SK-N-SH (cell line): ENCODE measurements at regions not wholly inside any gene's neighbourhood (a gene's known extent, or its start where the extent isn't known, plus 50 kb on each side); places are given as distances from the start of the nearest gene placed in this dataset.

Experiments
- CTCF ChIA-PET: fragments of 300-600, 350-600 bp; formaldehyde crosslinking; extraction: SDS; loops from one replicate; lab custom pipeline; 2021; lab: Yijun Ruan, JAX
- POLR2A ChIA-PET: fragments of 350-600 bp; sonication (Branson Sonifier 250); formaldehyde crosslinking; extraction: SDS; loops from one replicate; lab custom pipeline; 2020; ENCODE audit warnings: antibody characterized with exemption, inconsistent platforms; lab: Yijun Ruan, JAX
- DNase-seq: peaks from one replicate; pipeline ENCODE4 v3.0.0; 2012
- H2AFZ ChIP-seq: fragments of 200-600 bp; sonication (generic); 2 replicates; pipeline ENCODE4 v1.8.1; 2016; ENCODE audit warnings: antibody characterized with exemption, mild to moderate bottlenecking, low read depth
- H3F3A ChIP-seq: fragments of 200-600 bp; sonication (generic); replicated peaks from 2 replicates; pipeline ENCODE3; 2016; ENCODE audit warnings: antibody characterized with exemption, mild to moderate bottlenecking; ENCODE audit not compliant: insufficient read depth
- H3K27ac ChIP-seq, 2 experiments: fragments of 200-500 bp in 1 of 2; fragments of 200-600 bp in 1 of 2; sonication (Bioruptor generic) in 1 of 2; sonication (generic), shearing (Covaris generic) in 1 of 2; 2 replicates each; pipeline versions ENCODE4 v1.5.1 to v1.6.1; 2014 to 2016; ENCODE audit warnings: low read depth in 2 of 2, inconsistent platforms in 1 of 2, low read length in 1 of 2, mild to moderate bottlenecking in 1 of 2, mixed read lengths in 1 of 2
- H3K27me3 ChIP-seq: fragments of 200-600 bp; sonication (generic), shearing (Covaris generic); 2 replicates; pipeline ENCODE4 v1.6.1; 2016; ENCODE audit warnings: mixed run types; ENCODE audit not compliant: insufficient read depth
- H3K36me3 ChIP-seq, 2 experiments: fragments of 200-500 bp in 1 of 2; fragments of 200-600 bp in 1 of 2; sonication (Bioruptor generic) in 1 of 2; sonication (generic) in 1 of 2; replicated peaks in 1 of 2; 2 replicates each; pipeline versions ENCODE3 to v1.5.1; 2014 to 2016; ENCODE audit warnings: low read length in 1 of 2, mild to moderate bottlenecking in 1 of 2; ENCODE audit not compliant: insufficient read depth in 2 of 2, control insufficient read depth in 1 of 2
- H3K4me1 ChIP-seq, 2 experiments: fragments of 200-500 bp in 1 of 2; fragments of 200-600 bp in 1 of 2; sonication (Bioruptor generic) in 1 of 2; sonication (generic), shearing (Covaris generic) in 1 of 2; 2 replicates each; pipeline versions ENCODE4 v1.5.1 to v1.6.1; 2014 to 2016; ENCODE audit warnings: low read depth in 1 of 2, low read length in 1 of 2, mixed run types in 1 of 2; ENCODE audit not compliant: insufficient read depth in 2 of 2, control insufficient read depth in 1 of 2
- H3K4me2 ChIP-seq: fragments of 200-600 bp; sonication (generic), shearing (Covaris generic); 2 replicates; pipeline ENCODE4 v1.6.1; 2017; ENCODE audit warnings: mixed run types
- H3K4me3 ChIP-seq, 2 experiments: fragments of 200-500 bp in 1 of 2; fragments of 200-600 bp in 1 of 2; sonication (Bioruptor generic) in 1 of 2; sonication (generic), shearing (Covaris generic) in 1 of 2; 2 replicates each; pipeline versions ENCODE4 v1.5.1 to v1.8.1; 2014 to 2016; ENCODE audit warnings: low read depth in 2 of 2, inconsistent platforms in 1 of 2, low read length in 1 of 2, mild to moderate bottlenecking in 1 of 2, mixed read lengths in 1 of 2, moderate library complexity in 1 of 2
- H3K79me2 ChIP-seq: fragments of 200-600 bp; sonication (generic); 2 replicates; pipeline ENCODE4 v1.8.1; 2017; ENCODE audit warnings: mild to moderate bottlenecking; ENCODE audit not compliant: insufficient read depth
- H3K9ac ChIP-seq: fragments of 200-600 bp; sonication (generic); 2 replicates; pipeline ENCODE4 v1.6.1; 2017; ENCODE audit warnings: mixed run types
- H3K9me2 ChIP-seq: fragments of 200-600 bp; sonication (generic); 2 replicates; pipeline ENCODE4 v1.6.1; 2017; ENCODE audit warnings: mixed run types
- H3K9me3 ChIP-seq: fragments of 200-600 bp; sonication (generic); 2 replicates; pipeline ENCODE4 v1.6.1; 2017; ENCODE audit warnings: mixed run types, mild to moderate bottlenecking, moderate library complexity
- H4K20me1 ChIP-seq: fragments of 200-600 bp; sonication (generic); 2 replicates; pipeline ENCODE4 v1.6.1; 2017; ENCODE audit warnings: mild to moderate bottlenecking, mixed run types; ENCODE audit not compliant: insufficient read depth
- CHD2 ChIP-seq: fragments of 150-350 bp; IDR thresholded peaks from 2 replicates; pipeline ENCODE4 v1.6.1; 2018; ENCODE audit warnings: low read length; ENCODE audit not compliant: partially characterized antibody
- EZH2phosphoT487 ChIP-seq: fragments of 200-600 bp; sonication (generic); IDR thresholded peaks from 2 replicates; pipeline ENCODE4 v1.6.1; 2017; ENCODE audit warnings: low read depth, mixed run types, mild to moderate bottlenecking, antibody characterized with exemption, moderate library complexity, borderline replicate concordance
- FOSL2 ChIP-seq: IDR thresholded peaks from 2 replicates; pipeline ENCODE4 v1.4.0; 2012; ENCODE audit warnings: low read depth, mild to moderate bottlenecking, moderate library complexity, borderline replicate concordance
- FOXM1 ChIP-seq: IDR thresholded peaks from 2 replicates; pipeline ENCODE4 v1.4.0; 2012; ENCODE audit warnings: low read depth, mild to moderate bottlenecking
- GABPA ChIP-seq: IDR thresholded peaks from 2 replicates; pipeline ENCODE4 v1.4.0; 2012; ENCODE audit warnings: low read depth, mild to moderate bottlenecking
- GATA2 ChIP-seq: sonication (generic); formaldehyde crosslinking; IDR thresholded peaks from 2 replicates; pipeline ENCODE4 v1.5.0; 2020; ENCODE audit warnings: mild to moderate bottlenecking, missing genetic modification reagents
- MEF2A ChIP-seq: IDR thresholded peaks from 2 replicates; pipeline ENCODE4 v1.4.0; 2012; ENCODE audit warnings: low read depth, borderline replicate concordance
- MXI1 ChIP-seq: IDR thresholded peaks from 2 replicates; pipeline ENCODE4 v1.6.1; 2012; ENCODE audit warnings: mild to moderate bottlenecking, low read depth, low read length, improper control_type of control experiment
- NRF1 ChIP-seq: IDR thresholded peaks from 2 replicates; pipeline ENCODE4 v1.6.1; 2012; ENCODE audit warnings: low read depth, mild to moderate bottlenecking, low read length
- RCOR1 ChIP-seq: fragments of 150-350 bp; IDR thresholded peaks from 2 replicates; pipeline ENCODE4 v1.6.1; 2017; ENCODE audit warnings: antibody characterized with exemption, low read length
- RFX5 ChIP-seq: IDR thresholded peaks from 2 replicates; pipeline ENCODE4 v1.6.1; 2012; ENCODE audit warnings: mild to moderate bottlenecking, improper control_type of control experiment, low read length
- RXRA ChIP-seq: IDR thresholded peaks from 2 replicates; pipeline ENCODE4 v1.4.0; 2012; ENCODE audit warnings: low read depth, mild to moderate bottlenecking, borderline replicate concordance
- TEAD4 ChIP-seq: IDR thresholded peaks from 2 replicates; pipeline ENCODE4 v1.4.0; 2012; ENCODE audit warnings: mild to moderate bottlenecking, borderline replicate concordance; ENCODE audit not compliant: insufficient read depth
- WGBS: methylation state at CpG from one replicate; pipeline ENCODE4 v1.1.6; 2017; ENCODE audit warnings: low lambda C conversion rate; 5-methylcytosine and 5-hydroxymethylcytosine counted together
- TF ChIP-seq, protein P1 (sequence below): IDR thresholded peaks from 2 replicates; pipeline ENCODE4 v1.6.1; 2012; ENCODE audit warnings: mild to moderate bottlenecking, low read depth, low read length, moderate library complexity
- TF ChIP-seq, protein P2 (sequence below): IDR thresholded peaks from 2 replicates; pipeline ENCODE4 v1.4.0; 2012; ENCODE audit warnings: low read depth, borderline replicate concordance
- TF ChIP-seq, protein P3 (sequence below): IDR thresholded peaks from 2 replicates; pipeline ENCODE4 v1.4.0; 2012; ENCODE audit warnings: low read depth, borderline replicate concordance
- TF ChIP-seq, protein P4 (sequence below): fragments of 200-600 bp; sonication (generic); IDR thresholded peaks from 2 replicates; pipeline ENCODE4 v1.6.1; 2017; ENCODE audit warnings: antibody characterized with exemption, mild to moderate bottlenecking, moderate library complexity

DNA sequence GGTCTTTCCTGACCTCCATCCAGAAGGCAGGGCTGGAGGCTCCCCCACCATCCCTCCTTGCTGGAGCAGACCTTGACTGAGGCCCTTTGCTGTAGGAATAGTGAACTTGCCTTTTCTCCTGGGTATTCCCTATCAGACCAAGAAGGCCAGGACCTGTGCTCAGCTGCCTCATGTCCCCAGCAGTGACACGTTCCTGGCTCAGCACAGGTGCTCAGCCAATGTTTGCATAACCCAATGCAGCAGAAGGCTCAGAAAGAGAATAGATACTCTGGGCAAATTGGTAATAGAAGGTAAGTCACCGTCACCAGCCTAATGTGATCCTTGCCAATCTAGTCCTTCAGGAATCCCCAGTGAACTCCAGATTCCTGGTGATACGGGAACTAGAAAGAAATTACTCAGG is 96.4 kb downstream of the ACTL7B start (continued):
- TF ChIP-seq, protein P1, sequence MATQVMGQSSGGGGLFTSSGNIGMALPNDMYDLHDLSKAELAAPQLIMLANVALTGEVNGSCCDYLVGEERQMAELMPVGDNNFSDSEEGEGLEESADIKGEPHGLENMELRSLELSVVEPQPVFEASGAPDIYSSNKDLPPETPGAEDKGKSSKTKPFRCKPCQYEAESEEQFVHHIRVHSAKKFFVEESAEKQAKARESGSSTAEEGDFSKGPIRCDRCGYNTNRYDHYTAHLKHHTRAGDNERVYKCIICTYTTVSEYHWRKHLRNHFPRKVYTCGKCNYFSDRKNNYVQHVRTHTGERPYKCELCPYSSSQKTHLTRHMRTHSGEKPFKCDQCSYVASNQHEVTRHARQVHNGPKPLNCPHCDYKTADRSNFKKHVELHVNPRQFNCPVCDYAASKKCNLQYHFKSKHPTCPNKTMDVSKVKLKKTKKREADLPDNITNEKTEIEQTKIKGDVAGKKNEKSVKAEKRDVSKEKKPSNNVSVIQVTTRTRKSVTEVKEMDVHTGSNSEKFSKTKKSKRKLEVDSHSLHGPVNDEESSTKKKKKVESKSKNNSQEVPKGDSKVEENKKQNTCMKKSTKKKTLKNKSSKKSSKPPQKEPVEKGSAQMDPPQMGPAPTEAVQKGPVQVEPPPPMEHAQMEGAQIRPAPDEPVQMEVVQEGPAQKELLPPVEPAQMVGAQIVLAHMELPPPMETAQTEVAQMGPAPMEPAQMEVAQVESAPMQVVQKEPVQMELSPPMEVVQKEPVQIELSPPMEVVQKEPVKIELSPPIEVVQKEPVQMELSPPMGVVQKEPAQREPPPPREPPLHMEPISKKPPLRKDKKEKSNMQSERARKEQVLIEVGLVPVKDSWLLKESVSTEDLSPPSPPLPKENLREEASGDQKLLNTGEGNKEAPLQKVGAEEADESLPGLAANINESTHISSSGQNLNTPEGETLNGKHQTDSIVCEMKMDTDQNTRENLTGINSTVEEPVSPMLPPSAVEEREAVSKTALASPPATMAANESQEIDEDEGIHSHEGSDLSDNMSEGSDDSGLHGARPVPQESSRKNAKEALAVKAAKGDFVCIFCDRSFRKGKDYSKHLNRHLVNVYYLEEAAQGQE: no peak
- no peak for TF ChIP-seq RFX5
- no peak for TF ChIP-seq CHD2
- no peak for TF ChIP-seq FOXM1
- no peak for TF ChIP-seq EZH2phosphoT487

DNA sequence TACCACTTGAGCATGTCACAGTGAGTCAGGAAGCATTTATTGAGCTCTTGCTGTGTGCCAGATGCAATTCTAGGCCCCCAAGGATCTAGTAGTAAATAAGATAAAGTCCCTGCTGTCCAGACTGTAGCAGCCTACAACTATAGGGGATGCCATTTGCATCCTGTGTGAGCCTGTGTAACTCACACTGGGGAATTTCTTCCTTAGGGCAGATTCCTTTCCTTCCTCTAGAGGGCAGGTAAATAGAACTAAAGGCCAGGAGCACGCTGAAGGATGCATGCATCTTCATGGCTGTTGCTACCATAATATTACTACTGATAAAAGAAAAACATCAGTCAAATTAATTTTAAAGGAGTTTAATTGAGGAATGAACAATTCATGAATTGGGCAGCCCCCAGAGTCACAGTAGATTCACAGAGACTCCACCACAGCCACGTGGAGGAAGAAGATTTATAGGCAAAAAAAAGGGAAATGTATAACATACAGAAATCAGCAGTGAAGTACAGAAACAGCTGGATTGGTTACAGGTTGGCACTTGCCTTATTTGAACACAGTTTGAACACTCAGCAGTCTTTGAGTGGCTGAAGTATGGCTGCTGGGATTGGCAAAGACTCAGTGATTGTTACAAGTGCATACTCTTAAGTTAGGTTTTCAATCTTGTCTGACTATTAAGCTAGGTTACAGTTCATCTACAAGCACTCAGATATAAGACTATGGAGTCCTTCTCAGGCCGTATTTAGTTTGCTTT is 98.9 kb downstream of the ACTL7B start:
- ChIA-PET POLR2A (no interaction called here), CTCF (interaction anchor here (1.2 kb wide), 1 partner anchor 20 kb away, joined by 3 read pairs; no protein-coding TSS in a partner anchor)
- no peak overlapping the region for H2AFZ ChIP-seq
- H4K20me1 ChIP-seq: no peaks in the 10 kb centered on the region
- WGBS: 1% methylated on average over 3 of the region's 3 CpGs
- H3K9ac ChIP-seq: no peak overlapping the region
- H3K9me2 ChIP-seq: no peaks in the 10 kb centered on the region
- H3K4me2 ChIP-seq: no peak overlapping the region
- H3K36me3 ChIP-seq: no peaks in the 10 kb centered on the region
- H3K27ac ChIP-seq: no peak overlapping the region
- H3K27me3 ChIP-seq: peaks cover 6% of the 10 kb centered on the region; the same call in 1 of the 2 replicates
- DNase-seq: no peak
- TF ChIP-seq MXI1 (no peak), NRF1 (no peak), GABPA (no peak), FOSL2 (no peak), MEF2A (no peak), RCOR1 (no peak), FOXM1 (no peak), GATA2 (CRISPR knock-in tag) (no peak), RXRA (no peak), RFX5 (no peak), TEAD4 (no peak)
- TF ChIP-seq, protein P2, sequence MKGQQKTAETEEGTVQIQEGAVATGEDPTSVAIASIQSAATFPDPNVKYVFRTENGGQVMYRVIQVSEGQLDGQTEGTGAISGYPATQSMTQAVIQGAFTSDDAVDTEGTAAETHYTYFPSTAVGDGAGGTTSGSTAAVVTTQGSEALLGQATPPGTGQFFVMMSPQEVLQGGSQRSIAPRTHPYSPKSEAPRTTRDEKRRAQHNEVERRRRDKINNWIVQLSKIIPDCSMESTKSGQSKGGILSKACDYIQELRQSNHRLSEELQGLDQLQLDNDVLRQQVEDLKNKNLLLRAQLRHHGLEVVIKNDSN: no peak
- TF ChIP-seq, protein P3, sequence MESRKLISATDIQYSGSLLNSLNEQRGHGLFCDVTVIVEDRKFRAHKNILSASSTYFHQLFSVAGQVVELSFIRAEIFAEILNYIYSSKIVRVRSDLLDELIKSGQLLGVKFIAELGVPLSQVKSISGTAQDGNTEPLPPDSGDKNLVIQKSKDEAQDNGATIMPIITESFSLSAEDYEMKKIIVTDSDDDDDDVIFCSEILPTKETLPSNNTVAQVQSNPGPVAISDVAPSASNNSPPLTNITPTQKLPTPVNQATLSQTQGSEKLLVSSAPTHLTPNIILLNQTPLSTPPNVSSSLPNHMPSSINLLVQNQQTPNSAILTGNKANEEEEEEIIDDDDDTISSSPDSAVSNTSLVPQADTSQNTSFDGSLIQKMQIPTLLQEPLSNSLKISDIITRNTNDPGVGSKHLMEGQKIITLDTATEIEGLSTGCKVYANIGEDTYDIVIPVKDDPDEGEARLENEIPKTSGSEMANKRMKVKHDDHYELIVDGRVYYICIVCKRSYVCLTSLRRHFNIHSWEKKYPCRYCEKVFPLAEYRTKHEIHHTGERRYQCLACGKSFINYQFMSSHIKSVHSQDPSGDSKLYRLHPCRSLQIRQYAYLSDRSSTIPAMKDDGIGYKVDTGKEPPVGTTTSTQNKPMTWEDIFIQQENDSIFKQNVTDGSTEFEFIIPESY: no peak
- TF ChIP-seq, protein P4, sequence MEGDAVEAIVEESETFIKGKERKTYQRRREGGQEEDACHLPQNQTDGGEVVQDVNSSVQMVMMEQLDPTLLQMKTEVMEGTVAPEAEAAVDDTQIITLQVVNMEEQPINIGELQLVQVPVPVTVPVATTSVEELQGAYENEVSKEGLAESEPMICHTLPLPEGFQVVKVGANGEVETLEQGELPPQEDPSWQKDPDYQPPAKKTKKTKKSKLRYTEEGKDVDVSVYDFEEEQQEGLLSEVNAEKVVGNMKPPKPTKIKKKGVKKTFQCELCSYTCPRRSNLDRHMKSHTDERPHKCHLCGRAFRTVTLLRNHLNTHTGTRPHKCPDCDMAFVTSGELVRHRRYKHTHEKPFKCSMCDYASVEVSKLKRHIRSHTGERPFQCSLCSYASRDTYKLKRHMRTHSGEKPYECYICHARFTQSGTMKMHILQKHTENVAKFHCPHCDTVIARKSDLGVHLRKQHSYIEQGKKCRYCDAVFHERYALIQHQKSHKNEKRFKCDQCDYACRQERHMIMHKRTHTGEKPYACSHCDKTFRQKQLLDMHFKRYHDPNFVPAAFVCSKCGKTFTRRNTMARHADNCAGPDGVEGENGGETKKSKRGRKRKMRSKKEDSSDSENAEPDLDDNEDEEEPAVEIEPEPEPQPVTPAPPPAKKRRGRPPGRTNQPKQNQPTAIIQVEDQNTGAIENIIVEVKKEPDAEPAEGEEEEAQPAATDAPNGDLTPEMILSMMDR: no peak; the same call in 1 of the 2 replicates
- no peaks in the 10 kb centered on the region for H3K79me2 ChIP-seq
- no peaks in the 10 kb centered on the region for H3K9me3 ChIP-seq
- no peaks in the 10 kb centered on the region for H3K4me1 ChIP-seq
- H3F3A ChIP-seq: no peaks in the 10 kb centered on the region
- no peak overlapping the region for H3K4me3 ChIP-seq
